ENCODE measurements at regions not wholly inside any gene's neighbourhood (a gene's known extent, or its start where the extent isn't known, plus 50 kb on each side); places are given as distances from the start of the nearest gene placed in this dataset.

- Mint-ChIP-seq H3K4me3 (no peak overlapping the region), H3K27me3 (ENCODE audit: insufficient read depth, low read depth) (no peaks in the 10 kb centered on the region), H3K27ac (no peak overlapping the region), H3K36me3 (no peaks in the 10 kb centered on the region), H3K4me1 (peaks cover 6% of the 10 kb centered on the region), H3K9me3 (no peaks in the 10 kb centered on the region)
- Histone ChIP-seq H3K9me3 (ENCODE audit: low read depth) (no peaks in the 10 kb centered on the region), H3K27me3 (no peaks in the 10 kb centered on the region), H3K27ac (no peak overlapping the region), H3F3A (ENCODE audit: low read depth) (peaks cover 10% of the 10 kb centered on the region), H3K4me3 (no peak overlapping the region), H3K4me2 (no peak overlapping the region), H3K4me1 (peaks cover 8% of the 10 kb centered on the region), H2AFZ (replicated peaks) (no peak overlapping the region), H4K20me1 (ENCODE audit: low read depth) (no peaks in the 10 kb centered on the region), H3K36me3 (no peaks in the 10 kb centered on the region), H3K79me2 (ENCODE audit: low read depth) (no peaks in the 10 kb centered on the region), H3K9ac (no peak overlapping the region)
- no peak for TF ChIP-seq EZH2 (IDR thresholded peaks at IDR 0.05)
- no peak for TF ChIP-seq CTCF (IDR thresholded peaks at IDR 0.05)
- no peak for TF ChIP-seq EZH2phosphoT487 (IDR thresholded peaks at IDR 0.05)
- DNase-seq (ENCODE audit: low spot score): no peak
Observed at GRCh38 chr3:94379264-94379663, 316.4 kb downstream of the NSUN3 start.

- Mint-ChIP-seq H3K27ac (no peak overlapping the region), H3K4me3 (no peak overlapping the region), H3K9me3 (no peaks in the 10 kb centered on the region), H3K36me3 (no peaks in the 10 kb centered on the region), H3K4me1 (peaks cover 5% of the 10 kb centered on the region), H3K27me3 (ENCODE audit: insufficient read depth, low read depth) (peaks cover 2% of the 10 kb centered on the region)
- no peaks in the 10 kb centered on the region for H3K36me3 ChIP-seq
- H3K9ac ChIP-seq: no peak overlapping the region
- no peaks in the 10 kb centered on the region for H3K4me1 ChIP-seq
- no peaks in the 10 kb centered on the region for H3K9me3 ChIP-seq (ENCODE audit: low read depth)
- no peak for TF ChIP-seq EZH2phosphoT487 (IDR thresholded peaks at IDR 0.05)
- no peak for TF ChIP-seq CTCF (IDR thresholded peaks at IDR 0.05)
- TF ChIP-seq EZH2 (IDR thresholded peaks at IDR 0.05): no peak
- H4K20me1 ChIP-seq (ENCODE audit: low read depth): no peaks in the 10 kb centered on the region
- no peaks in the 10 kb centered on the region for H3K79me2 ChIP-seq (ENCODE audit: low read depth)
- H3K4me3 ChIP-seq: no peak overlapping the region
- no peak overlapping the region for H3K27ac ChIP-seq
- no peaks in the 10 kb centered on the region for H3F3A ChIP-seq (ENCODE audit: low read depth)
- H2AFZ ChIP-seq (replicated peaks): peak overlapping the region; percentile 1
- DNase-seq (ENCODE audit: low spot score): no peak
- no peak overlapping the region for H3K4me2 ChIP-seq
- H3K27me3 ChIP-seq: no peaks in the 10 kb centered on the region
Observed at GRCh38 chr3:94394885-94395284, 332.0 kb downstream of the NSUN3 start.

GRCh38 chr3:94395851-94396250 lies 333.0 kb downstream of the NSUN3 start:
- Histone ChIP-seq H4K20me1 (ENCODE audit: low read depth) (no peaks in the 10 kb centered on the region), H3K79me2 (ENCODE audit: low read depth) (no peaks in the 10 kb centered on the region), H2AFZ (replicated peaks) (no peak overlapping the region), H3K9ac (no peak overlapping the region), H3K27me3 (no peaks in the 10 kb centered on the region), H3K4me3 (no peak overlapping the region), H3K27ac (no peak overlapping the region), H3K36me3 (no peaks in the 10 kb centered on the region), H3F3A (ENCODE audit: low read depth) (no peaks in the 10 kb centered on the region), H3K9me3 (ENCODE audit: low read depth) (no peaks in the 10 kb centered on the region), H3K4me2 (no peak overlapping the region), H3K4me1 (no peaks in the 10 kb centered on the region)
- Mint-ChIP-seq H3K27me3 (ENCODE audit: insufficient read depth, low read depth) (peaks cover 2% of the 10 kb centered on the region), H3K9me3 (no peaks in the 10 kb centered on the region), H3K36me3 (no peaks in the 10 kb centered on the region), H3K27ac (no peak overlapping the region), H3K4me3 (no peak overlapping the region), H3K4me1 (peaks cover 5% of the 10 kb centered on the region)
- no peak for TF ChIP-seq EZH2phosphoT487 (IDR thresholded peaks at IDR 0.05)
- TF ChIP-seq EZH2 (IDR thresholded peaks at IDR 0.05): no peak
- TF ChIP-seq CTCF (IDR thresholded peaks at IDR 0.05): no peak
- no peak for DNase-seq (ENCODE audit: low spot score)

All from neural progenitor cell (in vitro differentiated cells).